ENCODE measurements at regions not wholly inside any gene's neighbourhood (a gene's known extent, or its start where the extent isn't known, plus 50 kb on each side); places are given as distances from the start of the nearest gene placed in this dataset.

GRCh38 chr4:162957521-162958143 is 209.1 kb downstream of the NAF1 start (continued):
- TF ChIP-seq ZNF462 (CRISPR knock-in tag; IDR thresholded peaks at IDR 0.05) (no peak), JUNB (IDR thresholded peaks at IDR 0.05; ENCODE audit: unreplicated experiment) (no peak)

GRCh38 chr4:162954976-162955375 is 211.7 kb downstream of the NAF1 start:
- Histone ChIP-seq H3F3A (replicated peaks; ENCODE audit: low read depth) (no peaks in the 10 kb centered on the region), H3K4me3 (no peak overlapping the region), H3K79me2 (replicated peaks; ENCODE audit: insufficient read depth) (no peaks in the 10 kb centered on the region), H3K4me2 (no peak overlapping the region), H3K27ac (ENCODE audit: low read depth) (no peak overlapping the region), H3K36me3 (ENCODE audit: insufficient read depth) (no peaks in the 10 kb centered on the region), H3K4me1 (ENCODE audit: insufficient read depth) (no peaks in the 10 kb centered on the region), H3K9me2 (ENCODE audit: insufficient read depth) (no peaks in the 10 kb centered on the region; the same call in 1 of the 2 replicates), H4K20me1 (replicated peaks; ENCODE audit: insufficient read depth) (no peaks in the 10 kb centered on the region), H3K27me3 (ENCODE audit: insufficient read depth) (no peaks in the 10 kb centered on the region), H2AFZ (no peak overlapping the region)
- DNase-seq (ENCODE audit: low spot score) (no peak), ATAC-seq (no peak)
- no peaks in the 10 kb centered on the region for H3K36me3 Mint-ChIP-seq (ENCODE audit: low read depth)
- H3K4me3 Mint-ChIP-seq, result no peak overlapping the region
- H3K27me3 Mint-ChIP-seq (ENCODE audit: insufficient read depth, low read depth, poor library complexity), result no peaks in the 10 kb centered on the region
- H3K27ac Mint-ChIP-seq, result no peak overlapping the region
- peaks cover 10% of the 10 kb centered on the region for H3K4me1 Mint-ChIP-seq
- H3K9me3 Mint-ChIP-seq, result no peaks in the 10 kb centered on the region
- no peak for TF ChIP-seq EZH2 (IDR thresholded peaks at IDR 0.05; ENCODE audit: low read depth, unreplicated experiment)
- TF ChIP-seq CTCF (conservative IDR thresholded peaks at IDR 0.05; ENCODE audit: low read depth in 2 of 2), result no peak
- no peak for TF ChIP-seq STAT1 (IDR thresholded peaks at IDR 0.05; ENCODE audit: unreplicated experiment)
- no peak for TF ChIP-seq JUNB (IDR thresholded peaks at IDR 0.05; ENCODE audit: unreplicated experiment)
- no peak for TF ChIP-seq NANOG (IDR thresholded peaks at IDR 0.05; ENCODE audit: borderline replicate concordance)
- TF ChIP-seq ZNF331 (CRISPR knock-in tag; IDR thresholded peaks at IDR 0.05; ENCODE audit: low read depth), result no peak
- no peak for TF ChIP-seq ETS1 (IDR thresholded peaks at IDR 0.05)
- TF ChIP-seq POLR2AphosphoS5 (IDR thresholded peaks at IDR 0.05; ENCODE audit: low read depth), result no peak
- no peak for TF ChIP-seq ZNF114 (CRISPR knock-in tag; IDR thresholded peaks at IDR 0.05)
- TF ChIP-seq CREB1 (CRISPR knock-in tag; IDR thresholded peaks at IDR 0.05; ENCODE audit: low read depth), result no peak
